HCT116 (cell line): ENCODE measurements at regions not wholly inside any gene's neighbourhood (a gene's known extent, or its start where the extent isn't known, plus 50 kb on each side); places are given as distances from the start of the nearest gene placed in this dataset.

ENCODE experiments used
- ATAC-seq: fragments of 200-7000 bp; cut with Tn5 transposase; 2 replicates; pipeline ENCODE4 v1.9.1; 2020; ENCODE audit warnings: mild to moderate bottlenecking, moderate library complexity
- BruUV-seq: library from RNA; stranded (reverse); fragments of 400-500 nt; replicated peaks from 2 replicates; lab custom pipeline; 2021; lab: Mats Ljungman, UMichigan
- CTCF ChIA-PET: fragments of 300-600 bp; sonication (Branson Sonifier 250); formaldehyde crosslinking; loops from one replicate; lab custom pipeline; 2021; ENCODE audit warnings: antibody characterized with exemption; lab: Charles Lee
- POLR2A ChIA-PET: fragments of 300-600, 350-600 bp; sonication (Branson Sonifier 250); formaldehyde crosslinking; loops from one replicate; lab custom pipeline; 2021; ENCODE audit warnings: antibody characterized with exemption; lab: Charles Lee
- RAD21 ChIA-PET, 2 experiments: fragments of 300-600 bp; sonication (Branson Sonifier 250); formaldehyde crosslinking; loops; one replicate each; lab custom pipeline; 2023; ENCODE audit warnings: low total read pairs in 2 of 2; ENCODE audit not compliant: uncharacterized antibody in 2 of 2, unreplicated experiment in 2 of 2, low non-redundant PET in 1 of 2; lab: Charles Lee
- DNase-seq: peaks from one replicate; pipeline ENCODE4 v3.0.0-alpha.2; 2010; ENCODE audit warnings: low read depth, low spot score
- H2AFZ ChIP-seq: fragments of 200-600 bp; shearing (Covaris generic), sonication (generic); 2 replicates; pipeline ENCODE4 v1.6.1; 2017; ENCODE audit warnings: low read depth, mixed run types, mixed read lengths, antibody characterized with exemption, low read length; ENCODE audit not compliant: poor library complexity, severe bottlenecking
- H3K27ac ChIP-seq: 2 replicates; pipeline ENCODE4 v1.5.1; 2012; ENCODE audit warnings: low read depth, low read length
- H3K27me3 ChIP-seq: fragments of 200-600 bp; sonication (generic); 2 replicates; pipeline ENCODE4 v1.6.1; 2016; ENCODE audit warnings: mixed run types, low read length, mixed read lengths; ENCODE audit not compliant: insufficient read depth
- H3K36me3 ChIP-seq, 2 experiments: fragments of 200-500 bp in 1 of 2; fragments of 200-600 bp in 1 of 2; sonication (Bioruptor generic) in 1 of 2; sonication (generic) in 1 of 2; 2 replicates each; pipeline versions ENCODE4 v1.5.1 to v1.6.1; 2014 to 2016; ENCODE audit warnings: low read length in 2 of 2, inconsistent platforms in 1 of 2, mixed read lengths in 1 of 2, mixed run types in 1 of 2; ENCODE audit not compliant: insufficient read depth in 2 of 2, control insufficient read depth in 1 of 2
- H3K4me1 ChIP-seq, 2 experiments: fragments of 200-600 bp in 1 of 2; sonication (generic) in 1 of 2; 2 replicates each; pipeline versions ENCODE4 v1.5.1 to v1.6.1; 2012 to 2017; ENCODE audit warnings: low read length in 2 of 2, inconsistent platforms in 1 of 2, mild to moderate bottlenecking in 1 of 2, mixed read lengths in 1 of 2, mixed run types in 1 of 2, moderate library complexity in 1 of 2; ENCODE audit not compliant: insufficient read depth in 2 of 2, control insufficient read depth in 1 of 2
- H3K4me2 ChIP-seq: fragments of 200-600 bp; sonication (generic); 2 replicates; pipeline ENCODE4 v1.6.1; 2017; ENCODE audit warnings: mixed run types, low read length, mixed read lengths
- H3K4me3 ChIP-seq, 2 experiments: fragments of 200-600 bp in 1 of 2; sonication (generic) in 1 of 2; replicated peaks in 1 of 2; 2 replicates each; pipeline ENCODE4 v1.5.1; 2011 to 2016; ENCODE audit warnings: low read length in 2 of 2, control low read depth in 1 of 2, low read depth in 1 of 2, mild to moderate bottlenecking in 1 of 2, mixed read lengths in 1 of 2, mixed run types in 1 of 2
- H3K79me2 ChIP-seq: fragments of 200-600 bp; sonication (generic); 2 replicates; pipeline ENCODE4 v1.6.1; 2017; ENCODE audit warnings: mild to moderate bottlenecking, mixed run types, low read length, moderate library complexity, mixed read lengths; ENCODE audit not compliant: insufficient read depth
- H3K9ac ChIP-seq: fragments of 200-600 bp; sonication (generic); 2 replicates; pipeline ENCODE4 v1.6.1; 2016; ENCODE audit warnings: low read length, mixed read lengths
- H3K9me2 ChIP-seq: fragments of 200-600 bp; sonication (generic), shearing (Covaris generic); 2 replicates; pipeline ENCODE4 v1.6.1; 2017; ENCODE audit warnings: mixed run types, mild to moderate bottlenecking, moderate library complexity; ENCODE audit not compliant: insufficient read depth
- H3K9me3 ChIP-seq, 2 experiments: fragments of 200-500 bp in 1 of 2; fragments of 200-600 bp in 1 of 2; sonication (Bioruptor generic) in 1 of 2; sonication (generic) in 1 of 2; 2 replicates each; pipeline ENCODE4 v1.6.1; 2014 to 2017; ENCODE audit warnings: low read length in 2 of 2, mixed read lengths in 2 of 2, inconsistent platforms in 1 of 2, low read depth in 1 of 2, mild to moderate bottlenecking in 1 of 2, mixed run types in 1 of 2, moderate library complexity in 1 of 2; ENCODE audit not compliant: control insufficient read depth in 1 of 2, insufficient read depth in 1 of 2
- H4K20me1 ChIP-seq: fragments of 200-600 bp; sonication (generic), shearing (Covaris generic); 2 replicates; pipeline ENCODE4 v1.6.1; 2017; ENCODE audit warnings: mixed run types, mild to moderate bottlenecking, moderate library complexity; ENCODE audit not compliant: insufficient read depth
- CBX3 ChIP-seq: IDR thresholded peaks from 2 replicates; pipeline ENCODE4 v1.6.1; 2012; ENCODE audit warnings: low read depth
- CTCF ChIP-seq, 3 experiments: fragments of 200-600 bp in 1 of 3; sonication (generic) in 1 of 3; IDR thresholded peaks in 2 of 3; conservative IDR thresholded peaks in 1 of 3; 2 replicates each; pipeline ENCODE4 v1.5.1; 2012 to 2017; ENCODE audit warnings: low read depth in 2 of 3, low read length in 2 of 3, antibody characterized with exemption in 1 of 3, borderline replicate concordance in 1 of 3, control low read depth in 1 of 3, mild to moderate bottlenecking in 1 of 3, mixed read lengths in 1 of 3, mixed run types in 1 of 3, moderate library complexity in 1 of 3; ENCODE audit not compliant: insufficient read depth in 1 of 3
- ELF1 ChIP-seq: IDR thresholded peaks from 2 replicates; pipeline ENCODE4 v1.6.1; 2012; ENCODE audit warnings: low read depth, borderline replicate concordance
- EZH2 ChIP-seq: fragments of 200-600 bp; sonication (generic); IDR thresholded peaks from 2 replicates; pipeline ENCODE4 v1.6.1; 2017; ENCODE audit warnings: antibody characterized with exemption, mixed run types
- EZH2phosphoT487 ChIP-seq: fragments of 200-600 bp; IDR thresholded peaks from 2 replicates; pipeline ENCODE4 v1.6.1; 2018; ENCODE audit warnings: antibody characterized with exemption, borderline replicate concordance
- FOSL1 ChIP-seq: IDR thresholded peaks from 2 replicates; pipeline ENCODE4 v1.6.1; 2012; ENCODE audit warnings: low read depth
- JUND ChIP-seq: IDR thresholded peaks from 2 replicates; pipeline ENCODE4 v1.6.1; 2012
- POLR2A ChIP-seq: IDR thresholded peaks from 2 replicates; pipeline ENCODE4 v1.7.0; 2011; ENCODE audit warnings: borderline replicate concordance; ENCODE audit not compliant: insufficient read depth, insufficient read length; ENCODE audit errors: extremely low read depth
- POLR2AphosphoS5 ChIP-seq: IDR thresholded peaks from 2 replicates; pipeline ENCODE4 v1.6.1; 2011; ENCODE audit warnings: mild to moderate bottlenecking, low read depth, low read length, moderate library complexity
- SIN3A ChIP-seq: IDR thresholded peaks from 2 replicates; pipeline ENCODE4 v1.6.1; 2012; ENCODE audit warnings: low read depth
- SP1 ChIP-seq: IDR thresholded peaks from 2 replicates; pipeline ENCODE4 v1.6.1; 2012; ENCODE audit warnings: low read depth
- SRF ChIP-seq: IDR thresholded peaks from 2 replicates; pipeline ENCODE4 v1.6.1; 2012; ENCODE audit warnings: low read depth
- TCF7L2 ChIP-seq: IDR thresholded peaks from 2 replicates; pipeline ENCODE4 v1.7.0; 2011; ENCODE audit warnings: borderline replicate concordance, inconsistent platforms; ENCODE audit not compliant: insufficient read depth, insufficient read length; ENCODE audit errors: extremely low read depth
- YY1 ChIP-seq: IDR thresholded peaks from 2 replicates; pipeline ENCODE4 v1.6.1; 2011; ENCODE audit warnings: low read length, low read depth, moderate library complexity, mild to moderate bottlenecking; ENCODE audit not compliant: insufficient replicate concordance; ENCODE audit errors: extremely low read depth
- ZFX ChIP-seq: fragments of 450-650 bp; IDR thresholded peaks from 2 replicates; pipeline ENCODE4 v1.6.1; 2017
- ZNF274 ChIP-seq: fragments of 200-500 bp; sonication (Bioruptor generic); IDR thresholded peaks from 2 replicates; pipeline ENCODE4 v1.6.1; 2014; ENCODE audit warnings: mild to moderate bottlenecking, low read depth, low read length, inconsistent platforms
- intact Hi-C: fragments of 100-400 bp; cut with micrococcal nuclease; formaldehyde crosslinking; loops from 2 replicates; pipeline ENCODE4 v1.10.0; 2022
- TF ChIP-seq, protein P1 (sequence below): IDR thresholded peaks from 2 replicates; pipeline ENCODE4 v1.6.1; 2011; ENCODE audit warnings: mild to moderate bottlenecking, low read length, moderate library complexity; ENCODE audit not compliant: insufficient replicate concordance; ENCODE audit errors: extremely low read depth
- TF ChIP-seq, protein P2 (sequence below): IDR thresholded peaks from 2 replicates; pipeline ENCODE4 v1.6.1; 2012
- TF ChIP-seq, protein P3 (sequence below): IDR thresholded peaks from 2 replicates; pipeline ENCODE4 v1.6.1; 2012; ENCODE audit warnings: low read depth
- TF ChIP-seq, protein P4 (sequence below): IDR thresholded peaks from 2 replicates; pipeline ENCODE4 v1.6.1; 2012

GRCh38 chr5:176161431-176161830, 76.8 kb upstream of the SIMC1 start:
- Histone ChIP-seq H3K27ac (no peak overlapping the region), H3K9ac (no peak overlapping the region), H3K4me1 (peaks cover 0 to 3% of the 10 kb centered on the region in 2 experiments; a peak in 1 of 4 replicates), H2AFZ (no peak overlapping the region), H3K27me3 (0 out of 2 replicates have a peak, but pooled peaks cover 3% of the 10 kb centered on the region), H3K36me3 (no peaks in the 10 kb centered on the region), H3K4me3 (no peak overlapping the region), H3K79me2 (no peaks in the 10 kb centered on the region), H4K20me1 (no peaks in the 10 kb centered on the region), H3K4me2 (no peak overlapping the region), H3K9me2 (no peaks in the 10 kb centered on the region), H3K9me3 (no peaks in the 10 kb centered on the region)
- DNase-seq = no peak
- no peak for ATAC-seq
- RAD21 ChIA-PET = no interaction called here
- intact Hi-C loops = no loop called here
- no peak for TF ChIP-seq POLR2AphosphoS5
- no peak for TF ChIP-seq EZH2phosphoT487
- no peak for TF ChIP-seq TCF7L2
- TF ChIP-seq, protein P1, sequence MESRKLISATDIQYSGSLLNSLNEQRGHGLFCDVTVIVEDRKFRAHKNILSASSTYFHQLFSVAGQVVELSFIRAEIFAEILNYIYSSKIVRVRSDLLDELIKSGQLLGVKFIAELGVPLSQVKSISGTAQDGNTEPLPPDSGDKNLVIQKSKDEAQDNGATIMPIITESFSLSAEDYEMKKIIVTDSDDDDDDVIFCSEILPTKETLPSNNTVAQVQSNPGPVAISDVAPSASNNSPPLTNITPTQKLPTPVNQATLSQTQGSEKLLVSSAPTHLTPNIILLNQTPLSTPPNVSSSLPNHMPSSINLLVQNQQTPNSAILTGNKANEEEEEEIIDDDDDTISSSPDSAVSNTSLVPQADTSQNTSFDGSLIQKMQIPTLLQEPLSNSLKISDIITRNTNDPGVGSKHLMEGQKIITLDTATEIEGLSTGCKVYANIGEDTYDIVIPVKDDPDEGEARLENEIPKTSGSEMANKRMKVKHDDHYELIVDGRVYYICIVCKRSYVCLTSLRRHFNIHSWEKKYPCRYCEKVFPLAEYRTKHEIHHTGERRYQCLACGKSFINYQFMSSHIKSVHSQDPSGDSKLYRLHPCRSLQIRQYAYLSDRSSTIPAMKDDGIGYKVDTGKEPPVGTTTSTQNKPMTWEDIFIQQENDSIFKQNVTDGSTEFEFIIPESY = no peak
- no peak for TF ChIP-seq YY1
- no peak for TF ChIP-seq JUND
- no peak for TF ChIP-seq CBX3
- no peak for TF ChIP-seq ZFX
- TF ChIP-seq CTCF (IDR thresholded peaks at IDR 0.05 in 2 of 3, conservative IDR thresholded peaks at IDR 0.05 in 1 of 3; ENCODE audit: borderline replicate concordance in 1 of 3, insufficient read depth in 1 of 3, low read depth in 2 of 3, low read length in 2 of 3) = no peak
- TF ChIP-seq SIN3A = no peak
- no peak for TF ChIP-seq EZH2
- no peak for TF ChIP-seq POLR2A
- TF ChIP-seq, protein P2, sequence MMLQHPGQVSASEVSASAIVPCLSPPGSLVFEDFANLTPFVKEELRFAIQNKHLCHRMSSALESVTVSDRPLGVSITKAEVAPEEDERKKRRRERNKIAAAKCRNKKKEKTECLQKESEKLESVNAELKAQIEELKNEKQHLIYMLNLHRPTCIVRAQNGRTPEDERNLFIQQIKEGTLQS = no peak
- TF ChIP-seq, protein P3, sequence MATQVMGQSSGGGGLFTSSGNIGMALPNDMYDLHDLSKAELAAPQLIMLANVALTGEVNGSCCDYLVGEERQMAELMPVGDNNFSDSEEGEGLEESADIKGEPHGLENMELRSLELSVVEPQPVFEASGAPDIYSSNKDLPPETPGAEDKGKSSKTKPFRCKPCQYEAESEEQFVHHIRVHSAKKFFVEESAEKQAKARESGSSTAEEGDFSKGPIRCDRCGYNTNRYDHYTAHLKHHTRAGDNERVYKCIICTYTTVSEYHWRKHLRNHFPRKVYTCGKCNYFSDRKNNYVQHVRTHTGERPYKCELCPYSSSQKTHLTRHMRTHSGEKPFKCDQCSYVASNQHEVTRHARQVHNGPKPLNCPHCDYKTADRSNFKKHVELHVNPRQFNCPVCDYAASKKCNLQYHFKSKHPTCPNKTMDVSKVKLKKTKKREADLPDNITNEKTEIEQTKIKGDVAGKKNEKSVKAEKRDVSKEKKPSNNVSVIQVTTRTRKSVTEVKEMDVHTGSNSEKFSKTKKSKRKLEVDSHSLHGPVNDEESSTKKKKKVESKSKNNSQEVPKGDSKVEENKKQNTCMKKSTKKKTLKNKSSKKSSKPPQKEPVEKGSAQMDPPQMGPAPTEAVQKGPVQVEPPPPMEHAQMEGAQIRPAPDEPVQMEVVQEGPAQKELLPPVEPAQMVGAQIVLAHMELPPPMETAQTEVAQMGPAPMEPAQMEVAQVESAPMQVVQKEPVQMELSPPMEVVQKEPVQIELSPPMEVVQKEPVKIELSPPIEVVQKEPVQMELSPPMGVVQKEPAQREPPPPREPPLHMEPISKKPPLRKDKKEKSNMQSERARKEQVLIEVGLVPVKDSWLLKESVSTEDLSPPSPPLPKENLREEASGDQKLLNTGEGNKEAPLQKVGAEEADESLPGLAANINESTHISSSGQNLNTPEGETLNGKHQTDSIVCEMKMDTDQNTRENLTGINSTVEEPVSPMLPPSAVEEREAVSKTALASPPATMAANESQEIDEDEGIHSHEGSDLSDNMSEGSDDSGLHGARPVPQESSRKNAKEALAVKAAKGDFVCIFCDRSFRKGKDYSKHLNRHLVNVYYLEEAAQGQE = no peak
- no peak for TF ChIP-seq SP1
- TF ChIP-seq ZNF274 = no peak
- TF ChIP-seq ELF1 = no peak
- TF ChIP-seq SRF = no peak
- TF ChIP-seq, protein P4, sequence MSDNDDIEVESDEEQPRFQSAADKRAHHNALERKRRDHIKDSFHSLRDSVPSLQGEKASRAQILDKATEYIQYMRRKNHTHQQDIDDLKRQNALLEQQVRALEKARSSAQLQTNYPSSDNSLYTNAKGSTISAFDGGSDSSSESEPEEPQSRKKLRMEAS = no peak
- no peak for TF ChIP-seq FOSL1
- POLR2A ChIA-PET = no interaction called here
- CTCF ChIA-PET = no interaction called here
- no TSS peak for BruUV-seq
